ENCODE measurements at regions not wholly inside any gene's neighbourhood (a gene's known extent, or its start where the extent isn't known, plus 50 kb on each side); places are given as distances from the start of the nearest gene placed in this dataset.

DNA sequence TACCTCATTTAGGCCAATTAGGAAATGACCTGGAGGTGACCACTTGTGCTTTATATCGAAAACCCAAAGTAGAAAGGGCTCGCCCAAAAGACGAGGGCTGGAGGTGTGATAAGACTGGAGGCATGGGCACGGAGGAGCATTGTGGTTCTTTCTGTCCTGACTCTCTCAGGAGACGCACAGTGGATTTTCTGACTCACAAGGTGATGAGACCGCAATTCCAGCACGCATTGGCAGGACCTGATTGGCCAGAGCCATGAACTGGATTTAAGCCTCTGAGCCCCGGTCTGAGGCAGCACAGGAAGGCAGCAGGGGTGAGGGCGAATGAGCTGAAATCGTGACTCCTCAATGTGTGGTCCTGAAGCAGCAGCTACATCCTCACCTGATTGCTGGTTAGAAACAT lies 559.1 kb upstream of the SALL1 start:
- TF ChIP-seq PHB2 (IDR thresholded peaks at IDR 0.05; ENCODE audit: partially characterized antibody) (no peak), ZNF605 (CRISPR knock-in tag; IDR thresholded peaks at IDR 0.05) (no peak), TAF1 (CRISPR knock-in tag; IDR thresholded peaks at IDR 0.05) (no peak), ZSCAN5A (CRISPR knock-in tag; IDR thresholded peaks at IDR 0.05; ENCODE audit: borderline replicate concordance) (no peak), CEBPB (IDR thresholded peaks at IDR 0.05; ENCODE audit: borderline replicate concordance, low read depth, low read length) (no peak), ZNF512 (CRISPR knock-in tag; IDR thresholded peaks at IDR 0.05) (no peak), SRF (IDR thresholded peaks at IDR 0.05; ENCODE audit: low read depth, low read length) (no peak), U2AF2 (IDR thresholded peaks at IDR 0.05; ENCODE audit: low read depth, low read length) (no peak)
- TF ChIP-seq, protein P1, sequence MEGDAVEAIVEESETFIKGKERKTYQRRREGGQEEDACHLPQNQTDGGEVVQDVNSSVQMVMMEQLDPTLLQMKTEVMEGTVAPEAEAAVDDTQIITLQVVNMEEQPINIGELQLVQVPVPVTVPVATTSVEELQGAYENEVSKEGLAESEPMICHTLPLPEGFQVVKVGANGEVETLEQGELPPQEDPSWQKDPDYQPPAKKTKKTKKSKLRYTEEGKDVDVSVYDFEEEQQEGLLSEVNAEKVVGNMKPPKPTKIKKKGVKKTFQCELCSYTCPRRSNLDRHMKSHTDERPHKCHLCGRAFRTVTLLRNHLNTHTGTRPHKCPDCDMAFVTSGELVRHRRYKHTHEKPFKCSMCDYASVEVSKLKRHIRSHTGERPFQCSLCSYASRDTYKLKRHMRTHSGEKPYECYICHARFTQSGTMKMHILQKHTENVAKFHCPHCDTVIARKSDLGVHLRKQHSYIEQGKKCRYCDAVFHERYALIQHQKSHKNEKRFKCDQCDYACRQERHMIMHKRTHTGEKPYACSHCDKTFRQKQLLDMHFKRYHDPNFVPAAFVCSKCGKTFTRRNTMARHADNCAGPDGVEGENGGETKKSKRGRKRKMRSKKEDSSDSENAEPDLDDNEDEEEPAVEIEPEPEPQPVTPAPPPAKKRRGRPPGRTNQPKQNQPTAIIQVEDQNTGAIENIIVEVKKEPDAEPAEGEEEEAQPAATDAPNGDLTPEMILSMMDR (CRISPR knock-in tag; IDR thresholded peaks at IDR 0.05), result no peak
- TF ChIP-seq, protein P2, sequence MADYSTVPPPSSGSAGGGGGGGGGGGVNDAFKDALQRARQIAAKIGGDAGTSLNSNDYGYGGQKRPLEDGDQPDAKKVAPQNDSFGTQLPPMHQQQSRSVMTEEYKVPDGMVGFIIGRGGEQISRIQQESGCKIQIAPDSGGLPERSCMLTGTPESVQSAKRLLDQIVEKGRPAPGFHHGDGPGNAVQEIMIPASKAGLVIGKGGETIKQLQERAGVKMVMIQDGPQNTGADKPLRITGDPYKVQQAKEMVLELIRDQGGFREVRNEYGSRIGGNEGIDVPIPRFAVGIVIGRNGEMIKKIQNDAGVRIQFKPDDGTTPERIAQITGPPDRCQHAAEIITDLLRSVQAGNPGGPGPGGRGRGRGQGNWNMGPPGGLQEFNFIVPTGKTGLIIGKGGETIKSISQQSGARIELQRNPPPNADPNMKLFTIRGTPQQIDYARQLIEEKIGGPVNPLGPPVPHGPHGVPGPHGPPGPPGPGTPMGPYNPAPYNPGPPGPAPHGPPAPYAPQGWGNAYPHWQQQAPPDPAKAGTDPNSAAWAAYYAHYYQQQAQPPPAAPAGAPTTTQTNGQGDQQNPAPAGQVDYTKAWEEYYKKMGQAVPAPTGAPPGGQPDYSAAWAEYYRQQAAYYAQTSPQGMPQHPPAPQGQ (CRISPR knock-in tag; IDR thresholded peaks at IDR 0.05; ENCODE audit: borderline replicate concordance), result no peak
